ENCODE measurements at regions not wholly inside any gene's neighbourhood (a gene's known extent, or its start where the extent isn't known, plus 50 kb on each side); places are given as distances from the start of the nearest gene placed in this dataset.
A peak's percentile ranks its signal among the peaks of the same experiment; 100 is the strongest.
"Not testable (repeated sequence)": the region's sequence is repeated elsewhere in the genome, so short reads cannot be mapped to it uniquely, and the experiment has no call there.

DNA sequence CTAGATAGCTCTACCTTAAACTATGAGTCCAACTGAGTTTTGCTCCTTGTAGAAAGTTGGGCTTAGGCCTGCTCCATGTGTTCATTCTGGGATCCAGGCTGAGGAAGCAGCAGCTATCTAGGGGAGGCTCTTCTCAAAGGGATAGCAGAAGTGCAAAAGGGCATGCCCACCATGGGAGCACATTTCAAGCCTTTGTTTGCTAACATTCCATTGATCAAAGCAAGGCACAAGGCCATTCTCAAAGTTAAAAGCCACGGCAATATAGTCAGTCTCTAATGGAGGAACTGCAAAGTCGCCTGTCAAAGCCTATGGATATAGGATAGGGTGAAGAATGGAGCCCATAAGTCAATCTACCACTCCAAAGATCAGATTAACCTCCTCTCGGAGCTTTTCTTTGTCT is 488.1 kb upstream of the ARX start:
- no peak for DNase-seq

DNA sequence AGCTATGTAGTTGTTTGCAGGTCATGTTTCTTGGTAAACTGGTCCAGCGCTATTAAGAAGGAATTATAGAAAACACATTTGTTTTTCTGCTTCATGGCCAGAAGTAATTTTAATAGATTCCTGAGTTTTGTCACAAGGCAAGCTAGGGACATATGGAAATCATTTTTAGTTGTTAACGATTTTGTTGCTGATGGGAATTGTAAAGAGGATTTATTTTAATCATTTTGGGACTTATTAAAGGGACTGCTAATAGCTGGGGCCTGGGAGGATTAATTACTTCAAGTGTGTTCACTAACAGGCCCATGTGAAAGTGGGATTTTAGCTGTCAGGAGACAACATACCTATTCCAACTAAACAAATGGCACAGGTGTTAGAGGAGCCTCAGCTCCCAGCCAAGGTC is 492.0 kb upstream of the ARX start:
- no peak for DNase-seq

DNA sequence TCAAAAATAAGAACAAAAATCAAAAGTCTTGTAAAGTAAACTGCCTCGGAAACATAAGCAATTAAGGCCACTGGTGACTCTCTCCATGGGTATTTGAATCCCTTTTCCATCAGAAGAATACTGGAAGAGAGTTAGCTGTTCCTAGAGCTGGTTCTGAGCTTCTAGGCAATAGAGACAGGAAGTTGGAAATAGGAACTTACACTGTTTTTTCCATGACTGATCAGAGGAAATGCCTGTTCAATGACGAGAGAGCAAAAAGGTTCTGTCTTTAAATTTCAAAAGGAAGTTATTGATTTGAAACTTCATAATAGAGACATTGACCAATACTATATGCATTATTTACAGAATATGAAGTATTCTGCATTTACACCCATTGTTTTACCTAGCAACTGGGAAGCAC is 503.5 kb upstream of the ARX start:
- DNase-seq: no peak

DNA sequence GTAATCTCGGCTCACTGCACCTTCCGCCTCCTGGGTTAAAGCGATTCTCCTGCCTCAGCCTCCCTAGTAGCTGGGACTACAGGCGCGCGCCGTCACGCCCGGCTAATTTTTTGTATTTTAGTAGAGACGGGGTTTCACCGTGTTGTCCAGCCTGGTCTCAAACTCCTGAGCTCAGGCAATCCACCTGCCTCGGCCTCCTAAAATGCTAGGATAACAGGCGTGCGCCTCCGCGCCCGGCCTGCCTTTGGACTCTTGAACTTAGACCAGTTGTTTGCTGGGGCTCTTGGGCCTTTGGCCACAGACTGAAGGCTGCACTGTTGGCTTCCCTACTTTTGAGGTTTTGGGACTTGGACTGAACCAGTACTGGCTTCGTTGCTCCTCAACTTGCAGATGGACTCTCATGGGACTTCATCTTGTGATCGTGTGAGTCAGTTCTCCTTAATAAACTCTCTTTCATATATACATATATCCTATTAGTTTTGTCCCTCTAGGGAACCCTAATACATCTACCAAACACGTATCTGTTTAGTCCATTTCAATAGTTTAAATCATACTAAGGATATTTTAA is 506.8 kb upstream of the ARX start:
- DNase-seq: not testable (repeated sequence)

DNA sequence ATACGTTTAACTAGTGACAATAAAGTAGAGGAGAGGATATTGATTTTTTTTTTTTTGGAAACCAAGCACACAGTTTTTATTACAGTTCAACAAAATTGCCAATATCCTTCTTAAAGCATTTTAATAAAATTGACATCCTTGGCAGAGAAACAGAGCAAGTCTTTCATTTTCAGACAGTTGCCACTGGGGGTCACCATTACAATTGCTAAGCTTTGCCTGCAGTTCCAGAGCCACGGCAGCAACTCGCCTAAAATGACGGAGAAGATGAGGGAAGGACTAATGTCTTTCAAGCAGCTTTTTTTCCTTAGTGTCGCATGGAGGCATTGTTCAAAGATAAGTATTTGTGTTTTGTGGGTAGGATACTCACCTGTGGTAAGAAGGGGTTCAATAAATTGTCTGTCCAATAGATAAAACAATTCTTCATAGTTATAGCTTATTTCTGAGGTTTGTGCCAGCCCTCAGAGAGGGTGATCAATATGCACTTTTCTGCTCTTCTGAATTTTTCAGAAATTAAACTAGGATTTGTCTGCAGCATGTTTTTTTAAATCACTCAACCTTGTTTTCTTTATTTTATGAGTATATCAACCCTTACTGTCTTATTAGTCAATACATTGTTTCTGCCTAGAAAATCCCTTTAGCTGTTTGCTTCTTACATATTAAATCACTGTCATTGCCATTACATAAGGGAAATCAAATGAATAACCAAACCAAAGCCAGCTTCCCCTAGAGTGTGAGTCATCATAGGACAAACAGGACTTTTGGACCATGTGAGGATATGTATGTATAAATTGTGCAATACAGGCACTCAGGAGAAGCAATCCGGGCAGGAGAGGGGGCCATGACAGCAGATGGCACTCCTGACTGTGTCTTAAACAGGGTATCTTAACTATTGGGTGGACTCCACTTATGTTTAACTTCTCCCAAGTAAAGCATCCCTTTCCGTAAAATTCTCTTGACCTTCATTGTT is 508.1 kb upstream of the ARX start:
- DNase-seq: peak; percentile 30

DNA sequence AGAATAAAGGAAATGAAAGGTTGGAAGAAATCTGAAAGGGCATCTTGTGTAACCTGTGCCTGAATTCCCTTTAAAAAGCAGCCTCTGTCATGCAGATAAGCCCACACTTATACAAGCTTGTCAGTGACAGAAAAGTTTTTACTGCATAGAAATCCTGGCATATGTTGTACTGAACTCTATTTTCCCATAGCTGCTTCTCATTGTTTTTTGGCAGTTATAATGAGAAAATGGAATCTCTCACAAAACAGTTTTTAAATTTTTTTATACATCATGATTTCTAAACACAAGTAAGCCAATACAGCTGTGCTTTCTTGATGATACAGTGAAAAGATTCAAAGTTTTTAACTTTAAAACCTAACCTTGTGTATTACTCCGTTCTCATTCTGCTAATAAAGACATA is 511.4 kb upstream of the ARX start:
- DNase-seq: no peak

- no peak for DNase-seq
These were observed 511.8 kb upstream of the ARX start for GRCh38 chrX:25527596-25527995.

- no peak for DNase-seq
These were observed 515.3 kb upstream of the ARX start for GRCh38 chrX:25531096-25531495.

- DNase-seq: no peak
These were observed 518.3 kb upstream of the ARX start for GRCh38 chrX:25534091-25534490.

DNA sequence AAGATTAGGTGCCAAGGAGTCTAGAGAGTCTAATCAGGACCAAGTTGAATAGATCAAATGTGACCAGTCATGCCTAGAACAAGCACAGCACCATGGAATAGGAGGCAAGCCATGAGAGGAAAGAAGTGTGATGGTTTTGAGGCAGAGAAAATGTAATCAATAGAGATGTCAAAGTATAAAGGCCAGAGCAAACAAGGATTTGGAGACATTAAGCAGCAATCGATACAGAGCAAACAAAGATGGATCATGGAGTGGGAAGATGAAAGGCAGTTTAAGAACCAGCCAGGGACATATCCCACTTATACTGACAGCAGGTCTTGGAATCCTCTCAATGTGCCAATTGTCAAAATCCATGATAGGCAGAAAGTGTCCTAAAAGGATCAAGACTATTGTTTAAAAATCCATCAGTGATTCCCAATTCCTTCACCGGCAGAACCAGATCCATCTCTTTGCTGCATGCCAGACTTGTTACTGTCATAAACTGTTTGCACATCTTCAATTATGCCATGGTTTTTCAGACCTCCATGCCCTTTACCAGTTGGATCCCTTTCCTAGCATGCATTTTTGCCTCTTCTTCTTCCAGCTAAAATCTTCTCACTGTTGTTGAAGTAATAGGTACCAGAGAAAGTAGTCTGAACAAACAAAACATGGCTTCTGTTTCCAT is 520.7 kb upstream of the ARX start:
- DNase-seq: no peak

GRCh38 chrX:25537699-25538098 is 521.9 kb upstream of the ARX start:
- no peak for DNase-seq

DNA sequence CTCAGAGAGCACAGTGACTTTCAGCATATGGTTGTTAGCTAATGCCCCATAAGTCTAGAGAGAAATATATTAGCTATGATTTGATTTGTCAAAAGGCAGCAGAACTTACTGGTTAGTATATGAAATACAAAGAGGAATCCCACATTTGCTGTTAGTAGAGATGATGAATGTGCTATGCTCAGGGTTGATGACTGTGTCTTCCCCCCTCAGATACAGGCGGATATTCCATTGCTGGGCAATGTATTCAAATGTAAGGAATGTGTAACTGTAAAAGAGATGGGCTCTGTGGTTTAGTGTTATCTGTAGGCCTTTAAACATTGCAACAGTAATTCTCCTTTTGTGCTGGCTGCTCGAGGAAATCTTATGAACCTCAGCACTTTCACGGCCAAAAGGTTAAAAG is 528.9 kb upstream of the ARX start:
- no peak for DNase-seq

GRCh38 chrX:25548811-25549210 is 533.0 kb upstream of the ARX start:
- DNase-seq: no peak

- no peak for DNase-seq
These were observed 539.8 kb upstream of the ARX start for GRCh38 chrX:25555521-25555920.

DNA sequence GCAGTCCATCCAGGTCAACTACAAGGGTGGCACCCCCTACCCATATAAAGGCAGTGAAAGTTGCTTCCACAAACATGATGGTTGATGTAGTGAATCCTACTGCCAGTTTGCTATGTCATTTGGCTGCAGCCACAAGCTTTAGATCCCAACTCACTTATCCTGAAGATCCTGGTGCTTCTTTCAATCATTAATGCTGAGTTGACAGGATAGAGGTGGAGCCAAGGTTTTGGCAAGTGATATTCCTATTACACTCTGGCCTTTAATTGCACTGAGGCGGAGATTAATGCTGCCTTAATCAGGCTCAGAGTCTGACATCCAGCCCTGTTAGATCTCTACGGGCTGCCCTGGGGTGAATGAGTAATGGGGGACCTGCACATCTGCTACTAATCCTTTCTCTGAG is 542.4 kb upstream of the ARX start:
- DNase-seq: no peak

DNA sequence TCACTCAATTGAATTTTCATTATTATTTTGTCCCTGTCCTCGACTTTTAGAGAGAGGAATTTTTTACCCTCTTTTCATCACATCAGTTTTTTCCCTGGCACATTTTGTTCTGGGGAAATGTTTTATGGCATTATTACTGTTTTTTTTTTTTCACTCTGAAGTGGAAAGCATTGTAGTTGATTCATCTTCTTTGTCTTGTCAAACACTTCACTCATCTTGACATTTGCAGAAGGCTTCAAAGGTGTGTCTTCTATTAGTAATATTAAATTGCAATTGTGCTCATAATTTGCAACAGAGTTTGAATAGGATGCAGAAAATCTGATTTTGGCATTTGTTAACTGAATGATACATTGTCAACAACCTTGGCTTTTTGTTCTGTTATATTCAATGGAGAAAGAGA is 545.4 kb upstream of the ARX start:
- DNase-seq: no peak

GRCh38 chrX:25573631-25574030 is 557.9 kb upstream of the ARX start:
- no peak for DNase-seq

GRCh38 chrX:25596921-25597320 is 541.2 kb upstream of the MAGEB18 start:
- no peak for DNase-seq

DNA sequence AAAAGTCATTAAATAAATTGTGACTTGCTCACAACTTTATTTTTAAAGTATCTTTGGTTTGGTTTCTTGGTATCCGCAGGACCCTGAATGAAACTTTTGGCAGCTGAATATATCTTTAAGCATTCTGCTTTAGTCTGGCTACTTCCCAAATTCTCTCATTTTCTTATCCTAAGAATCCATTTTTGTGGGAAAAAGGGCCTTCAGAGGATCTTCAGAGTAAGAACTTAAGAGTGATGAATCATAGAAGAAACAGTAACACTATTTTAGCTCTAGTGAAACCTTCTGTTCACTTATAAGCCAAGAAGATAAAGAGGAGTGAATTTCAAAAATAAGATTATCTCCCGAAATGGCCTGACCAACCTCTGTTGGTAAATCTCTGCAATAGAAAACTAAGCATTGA is 540.6 kb upstream of the MAGEB18 start:
- no peak for DNase-seq

GRCh38 chrX:25599061-25599460 is 539.1 kb upstream of the MAGEB18 start:
- no peak for DNase-seq

- DNase-seq: no peak
These were observed 537.4 kb upstream of the MAGEB18 start for GRCh38 chrX:25600776-25601175.

- DNase-seq: no peak
These were observed 536.8 kb upstream of the MAGEB18 start for GRCh38 chrX:25601323-25601722.

- DNase-seq: no peak
These were observed 519.9 kb upstream of the MAGEB18 start for GRCh38 chrX:25618248-25618647.

- no peak for DNase-seq
These were observed 497.9 kb upstream of the MAGEB18 start for GRCh38 chrX:25640276-25640675.

All from activated CD4-positive, alpha-beta T cell treated with anti-CD3 and anti-CD28 coated beads, Interleukin-10, Interleukin-2, amounts not matched to agents 100 ng/mL and 50 ng/mL, durations not matched to agents 16 hours and 8 hours (primary cell).